ENCODE measurements at regions not wholly inside any gene's neighbourhood (a gene's known extent, or its start where the extent isn't known, plus 50 kb on each side); places are given as distances from the start of the nearest gene placed in this dataset.

- WGBS (ENCODE audit: insufficient coverage), result no CpG with 5 or more reads among the region's 2 CpGs
- DNase-seq, result no peak
- Histone ChIP-seq H3K27me3 (ENCODE audit: control insufficient read depth, insufficient read depth, low read length) (no peaks in the 10 kb centered on the region), H3K4me3 (ENCODE audit: low read length) (no peak overlapping the region), H3K9me3 (replicated peaks; ENCODE audit: control insufficient read depth, low read depth, low read length) (peaks cover 4% of the 10 kb centered on the region), H3K36me3 (ENCODE audit: control insufficient read depth, insufficient read depth, low read length) (no peaks in the 10 kb centered on the region), H3K27ac (ENCODE audit: low read length) (no peak overlapping the region), H3K4me1 (ENCODE audit: control insufficient read depth, insufficient read depth, low read length) (no peaks in the 10 kb centered on the region)
Measured at GRCh38 chr4:188495169-188495568, 355.9 kb downstream of the TRIML1 start.

- Histone ChIP-seq H3K27me3 (ENCODE audit: control insufficient read depth, insufficient read depth, low read length) (no peaks in the 10 kb centered on the region), H3K4me3 (ENCODE audit: low read length) (no peak overlapping the region), H3K4me1 (ENCODE audit: control insufficient read depth, insufficient read depth, low read length) (no peaks in the 10 kb centered on the region), H3K27ac (ENCODE audit: low read length) (no peak overlapping the region), H3K36me3 (ENCODE audit: control insufficient read depth, insufficient read depth, low read length) (no peaks in the 10 kb centered on the region), H3K9me3 (replicated peaks; ENCODE audit: control insufficient read depth, low read depth, low read length) (no peaks in the 10 kb centered on the region)
- no peak for DNase-seq
Measured at GRCh38 chr4:188511431-188511830, 372.2 kb downstream of the TRIML1 start.

GRCh38 chr4:188532751-188533150 lies 393.5 kb downstream of the TRIML1 start:
- Histone ChIP-seq H3K4me3 (ENCODE audit: low read length) (no peak overlapping the region), H3K27me3 (ENCODE audit: control insufficient read depth, insufficient read depth, low read length) (no peaks in the 10 kb centered on the region), H3K9me3 (replicated peaks; ENCODE audit: control insufficient read depth, low read depth, low read length) (peaks cover 2% of the 10 kb centered on the region), H3K36me3 (ENCODE audit: control insufficient read depth, insufficient read depth, low read length) (no peaks in the 10 kb centered on the region), H3K4me1 (ENCODE audit: control insufficient read depth, insufficient read depth, low read length) (no peaks in the 10 kb centered on the region), H3K27ac (ENCODE audit: low read length) (no peak overlapping the region)
- WGBS (ENCODE audit: insufficient coverage), result 72% methylated on average over 7 of the region's 10 CpGs
- DNase-seq, result no peak

DNA sequence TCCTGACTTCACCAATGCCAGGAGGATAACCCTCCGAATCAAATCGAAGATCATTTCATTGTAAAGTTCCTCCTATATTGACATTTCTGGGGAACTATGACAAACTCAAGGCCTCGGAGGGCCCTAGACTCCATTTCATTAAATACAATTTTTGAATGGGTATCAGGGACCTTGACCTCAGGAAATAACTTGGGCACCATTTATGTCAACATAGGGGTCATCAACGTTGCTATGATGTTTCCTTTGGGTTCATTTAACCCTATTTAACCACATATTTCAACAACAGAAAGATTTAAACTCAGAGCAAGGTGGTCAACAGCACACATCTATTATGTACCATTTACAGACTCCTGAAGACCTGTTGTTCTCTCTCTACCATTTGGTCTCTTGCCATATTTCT lies 395.1 kb downstream of the TRIML1 start:
- Histone ChIP-seq H3K27ac (ENCODE audit: low read length) (no peak overlapping the region), H3K36me3 (ENCODE audit: control insufficient read depth, insufficient read depth, low read length) (no peaks in the 10 kb centered on the region), H3K4me1 (ENCODE audit: control insufficient read depth, insufficient read depth, low read length) (no peaks in the 10 kb centered on the region), H3K4me3 (ENCODE audit: low read length) (no peak overlapping the region), H3K27me3 (ENCODE audit: control insufficient read depth, insufficient read depth, low read length) (no peaks in the 10 kb centered on the region), H3K9me3 (replicated peaks; ENCODE audit: control insufficient read depth, low read depth, low read length) (peaks cover 2% of the 10 kb centered on the region)
- no peak for DNase-seq
- WGBS (ENCODE audit: insufficient coverage), result 56% methylated on average over 3 of the region's 4 CpGs

- WGBS (ENCODE audit: insufficient coverage), result no CpG with 5 or more reads among the region's 6 CpGs
- H3K4me1 ChIP-seq (ENCODE audit: control insufficient read depth, insufficient read depth, low read length), result no peaks in the 10 kb centered on the region
- no peak overlapping the region for H3K27ac ChIP-seq (ENCODE audit: low read length)
- H3K36me3 ChIP-seq (ENCODE audit: control insufficient read depth, insufficient read depth, low read length), result no peaks in the 10 kb centered on the region
- DNase-seq, result no peak
- H3K9me3 ChIP-seq (replicated peaks; ENCODE audit: control insufficient read depth, low read depth, low read length), result peaks cover 2% of the 10 kb centered on the region
- no peak overlapping the region for H3K4me3 ChIP-seq (ENCODE audit: low read length)
- no peaks in the 10 kb centered on the region for H3K27me3 ChIP-seq (ENCODE audit: control insufficient read depth, insufficient read depth, low read length)
Measured at GRCh38 chr4:188534917-188535316, 395.7 kb downstream of the TRIML1 start.

DNA sequence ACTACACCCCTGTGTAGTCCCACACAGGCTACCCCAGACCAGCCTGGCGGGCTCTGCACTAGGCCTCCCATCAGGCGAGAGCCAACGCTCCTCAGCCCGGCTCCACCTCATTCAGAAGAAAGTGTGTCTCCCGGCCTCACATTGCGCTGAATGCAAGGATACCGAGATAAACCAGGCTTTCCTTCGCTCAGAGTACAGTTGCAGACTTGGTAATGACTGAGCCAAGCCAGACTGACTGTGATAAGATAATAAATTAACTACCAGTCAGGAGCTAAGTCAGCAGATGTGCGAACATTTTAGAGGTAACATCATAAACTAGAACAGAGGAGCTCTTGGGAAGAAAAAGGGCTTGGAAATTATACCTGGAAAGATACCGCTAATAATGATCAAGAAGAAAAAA lies 397.6 kb downstream of the TRIML1 start:
- H3K9me3 ChIP-seq (replicated peaks; ENCODE audit: control insufficient read depth, low read depth, low read length), result no peaks in the 10 kb centered on the region
- H3K27ac ChIP-seq (ENCODE audit: low read length), result no peak overlapping the region
- H3K36me3 ChIP-seq (ENCODE audit: control insufficient read depth, insufficient read depth, low read length), result no peaks in the 10 kb centered on the region
- H3K27me3 ChIP-seq (ENCODE audit: control insufficient read depth, insufficient read depth, low read length), result no peaks in the 10 kb centered on the region
- DNase-seq, result no peak
- H3K4me1 ChIP-seq (ENCODE audit: control insufficient read depth, insufficient read depth, low read length), result no peaks in the 10 kb centered on the region
- H3K4me3 ChIP-seq (ENCODE audit: low read length), result no peak overlapping the region
- 90% methylated on average over 7 of the region's 10 CpGs for whole genome bisulfite sequencing (ENCODE audit: insufficient coverage)

DNA sequence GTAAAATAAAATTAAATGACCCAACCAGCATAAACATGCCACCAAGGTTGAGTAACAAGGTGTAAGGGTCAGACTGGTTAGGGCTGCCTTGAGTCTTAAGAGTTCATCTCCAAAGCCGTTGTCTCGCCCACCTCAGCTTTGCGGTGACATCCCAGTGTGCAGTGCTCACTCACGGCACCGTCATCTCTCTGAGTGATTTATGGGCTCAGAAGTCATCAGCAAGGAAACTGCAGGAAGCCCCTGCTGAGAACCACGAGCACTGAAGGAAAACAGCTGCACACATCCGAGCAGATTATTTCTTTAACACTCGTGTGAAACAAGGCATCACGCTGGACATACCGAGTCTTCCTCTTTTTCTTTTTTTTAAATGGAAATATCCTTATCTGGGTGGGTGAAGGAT lies 411.1 kb downstream of the TRIML1 start:
- Histone ChIP-seq H3K36me3 (ENCODE audit: control insufficient read depth, insufficient read depth, low read length) (no peaks in the 10 kb centered on the region), H3K4me1 (ENCODE audit: control insufficient read depth, insufficient read depth, low read length) (peaks cover 2% of the 10 kb centered on the region), H3K4me3 (ENCODE audit: low read length) (no peak overlapping the region), H3K27me3 (ENCODE audit: control insufficient read depth, insufficient read depth, low read length) (no peaks in the 10 kb centered on the region), H3K27ac (ENCODE audit: low read length) (no peak overlapping the region), H3K9me3 (replicated peaks; ENCODE audit: control insufficient read depth, low read depth, low read length) (no peaks in the 10 kb centered on the region)
- 26% methylated on average over 6 of the region's 10 CpGs for WGBS (ENCODE audit: insufficient coverage)
- no peak for DNase-seq

DNA sequence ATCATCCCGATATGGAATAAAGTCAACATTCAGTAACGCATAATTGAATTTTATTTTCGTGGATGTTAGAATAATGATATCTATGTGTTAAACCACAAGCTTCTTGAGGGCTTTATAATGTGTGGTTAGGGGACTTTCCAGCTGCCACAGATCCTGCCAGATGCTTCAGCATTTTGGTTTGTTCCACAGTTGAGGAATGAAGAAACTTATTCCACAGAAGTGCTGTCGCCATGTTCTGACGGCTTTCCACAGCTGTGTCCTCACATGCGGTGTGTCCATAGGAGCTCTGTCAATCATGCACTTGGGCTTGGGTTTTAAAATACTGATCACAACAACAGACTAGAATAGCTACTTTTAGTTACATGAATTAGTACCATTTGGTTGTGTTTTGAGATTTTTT lies 411.9 kb downstream of the TRIML1 start:
- Histone ChIP-seq H3K27ac (ENCODE audit: low read length) (no peak overlapping the region), H3K27me3 (ENCODE audit: control insufficient read depth, insufficient read depth, low read length) (no peaks in the 10 kb centered on the region), H3K4me3 (ENCODE audit: low read length) (no peak overlapping the region), H3K9me3 (replicated peaks; ENCODE audit: control insufficient read depth, low read depth, low read length) (no peaks in the 10 kb centered on the region), H3K36me3 (ENCODE audit: control insufficient read depth, insufficient read depth, low read length) (no peaks in the 10 kb centered on the region), H3K4me1 (ENCODE audit: control insufficient read depth, insufficient read depth, low read length) (peaks cover 2% of the 10 kb centered on the region)
- WGBS (ENCODE audit: insufficient coverage), result 70% methylated on average over 2 of the region's 6 CpGs
- DNase-seq, result peak; percentile 29

- Histone ChIP-seq H3K9me3 (replicated peaks; ENCODE audit: control insufficient read depth, low read depth, low read length) (no peaks in the 10 kb centered on the region), H3K4me1 (ENCODE audit: control insufficient read depth, insufficient read depth, low read length) (peaks cover 2% of the 10 kb centered on the region), H3K27ac (ENCODE audit: low read length) (no peak overlapping the region), H3K27me3 (ENCODE audit: control insufficient read depth, insufficient read depth, low read length) (no peaks in the 10 kb centered on the region), H3K4me3 (ENCODE audit: low read length) (no peak overlapping the region), H3K36me3 (ENCODE audit: control insufficient read depth, insufficient read depth, low read length) (no peaks in the 10 kb centered on the region)
- WGBS (ENCODE audit: insufficient coverage), result no CpG with 5 or more reads among the region's 2 CpGs
- DNase-seq, result peak; percentile 19
Measured at GRCh38 chr4:188552741-188553275, 413.6 kb downstream of the TRIML1 start.

DNA sequence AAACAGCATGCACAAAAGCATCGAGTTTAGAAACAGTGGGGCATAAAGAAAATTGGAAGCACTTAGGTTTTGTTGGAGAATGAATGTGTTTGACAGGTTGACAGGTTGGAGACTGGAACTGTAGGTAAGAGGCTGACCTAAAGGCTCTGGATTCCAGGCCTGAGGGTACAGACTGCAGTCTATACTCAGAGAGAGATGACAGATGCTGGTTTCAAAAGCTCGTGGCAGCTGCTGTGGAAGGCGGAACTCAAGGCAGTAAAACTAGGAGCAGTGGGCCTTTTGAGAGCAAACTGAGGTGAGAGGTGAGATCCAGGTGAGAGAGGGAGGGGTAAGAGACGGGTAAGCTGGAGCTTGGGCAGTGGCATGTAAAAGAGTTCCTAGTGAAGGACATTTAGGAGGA lies 415.2 kb downstream of the TRIML1 start:
- WGBS (ENCODE audit: insufficient coverage), result 38% methylated on average over 4 of the region's 4 CpGs

GRCh38 chr4:188573104-188573503 lies 433.9 kb downstream of the TRIML1 start:
- Histone ChIP-seq H3K36me3 (ENCODE audit: control insufficient read depth, insufficient read depth, low read length) (no peaks in the 10 kb centered on the region), H3K27me3 (ENCODE audit: control insufficient read depth, insufficient read depth, low read length) (no peaks in the 10 kb centered on the region), H3K27ac (ENCODE audit: low read length) (no peak overlapping the region), H3K4me1 (ENCODE audit: control insufficient read depth, insufficient read depth, low read length) (no peaks in the 10 kb centered on the region), H3K9me3 (replicated peaks; ENCODE audit: control insufficient read depth, low read depth, low read length) (no peaks in the 10 kb centered on the region), H3K4me3 (ENCODE audit: low read length) (no peak overlapping the region)
- DNase-seq, result no peak
- 73% methylated on average over 2 of the region's 3 CpGs for WGBS (ENCODE audit: insufficient coverage)

More for the DNA sequence above, 415.2 kb downstream of the TRIML1 start:
- no peaks in the 10 kb centered on the region for H3K27me3 ChIP-seq (ENCODE audit: control insufficient read depth, insufficient read depth, low read length)
- no peak overlapping the region for H3K4me3 ChIP-seq (ENCODE audit: low read length)
- no peak for DNase-seq
- no peaks in the 10 kb centered on the region for H3K9me3 ChIP-seq (replicated peaks; ENCODE audit: control insufficient read depth, low read depth, low read length)
- peaks cover 2% of the 10 kb centered on the region for H3K4me1 ChIP-seq (ENCODE audit: control insufficient read depth, insufficient read depth, low read length)
- no peaks in the 10 kb centered on the region for H3K36me3 ChIP-seq (ENCODE audit: control insufficient read depth, insufficient read depth, low read length)
- H3K27ac ChIP-seq (ENCODE audit: low read length), result no peak overlapping the region
